ENCODE measurements at regions not wholly inside any gene's neighbourhood (a gene's known extent, or its start where the extent isn't known, plus 50 kb on each side); places are given as distances from the start of the nearest gene placed in this dataset.

- intact Hi-C loops (cut with micrococcal nuclease) = no loop called here
These were observed 820.8 kb upstream of the EDIL3 start for GRCh38 chr5:85205430-85205829.

GRCh38 chr5:85225388-85225787, 840.7 kb upstream of the EDIL3 start:
- H3K9me3 Mint-ChIP-seq = peaks cover 15% of the 10 kb centered on the region
- no peaks in the 10 kb centered on the region for H3K36me3 Mint-ChIP-seq (ENCODE audit: low read depth)
- H3K27ac Mint-ChIP-seq = no peak overlapping the region
- H3K27me3 Mint-ChIP-seq (ENCODE audit: low read depth) = no peaks in the 10 kb centered on the region
- DNase-seq (ENCODE audit: low spot score) = no peak
- no peak overlapping the region for H3K4me3 Mint-ChIP-seq (ENCODE audit: low read depth)
- H3K4me1 Mint-ChIP-seq (ENCODE audit: low read depth) = no peaks in the 10 kb centered on the region
- intact Hi-C loops (cut with micrococcal nuclease) = no loop called here

More at GRCh38 chr5:85205430-85205829, 820.8 kb upstream of the EDIL3 start:
- H3K27me3 Mint-ChIP-seq (ENCODE audit: low read depth) = no peaks in the 10 kb centered on the region
- H3K27ac Mint-ChIP-seq = no peak overlapping the region
- no peak for DNase-seq (ENCODE audit: low spot score)
- H3K4me1 Mint-ChIP-seq (ENCODE audit: low read depth) = no peaks in the 10 kb centered on the region
- no peaks in the 10 kb centered on the region for H3K36me3 Mint-ChIP-seq (ENCODE audit: low read depth)
- no peak overlapping the region for H3K4me3 Mint-ChIP-seq (ENCODE audit: low read depth)
- peaks cover 5% of the 10 kb centered on the region for H3K9me3 Mint-ChIP-seq

- Mint-ChIP-seq H3K36me3 (ENCODE audit: low read depth) (no peaks in the 10 kb centered on the region), H3K4me3 (ENCODE audit: low read depth) (no peak overlapping the region), H3K27me3 (ENCODE audit: low read depth) (no peaks in the 10 kb centered on the region), H3K27ac (no peak overlapping the region), H3K4me1 (ENCODE audit: low read depth) (no peaks in the 10 kb centered on the region), H3K9me3 (peaks cover 26% of the 10 kb centered on the region)
- intact Hi-C loops (cut with micrococcal nuclease) = no loop called here
- no peak for DNase-seq (ENCODE audit: low spot score)
These were observed 864.5 kb upstream of the EDIL3 start for GRCh38 chr5:85249204-85249603.

GRCh38 chr5:85263125-85263524, 878.4 kb upstream of the EDIL3 start:
- H3K27ac Mint-ChIP-seq = no peak overlapping the region
- H3K4me1 Mint-ChIP-seq (ENCODE audit: low read depth) = no peaks in the 10 kb centered on the region
- peaks cover 3% of the 10 kb centered on the region for H3K9me3 Mint-ChIP-seq
- DNase-seq (ENCODE audit: low spot score) = no peak
- H3K27me3 Mint-ChIP-seq (ENCODE audit: low read depth) = no peaks in the 10 kb centered on the region
- no peak overlapping the region for H3K4me3 Mint-ChIP-seq (ENCODE audit: low read depth)
- intact Hi-C loops (cut with micrococcal nuclease) = no loop called here
- H3K36me3 Mint-ChIP-seq (ENCODE audit: low read depth) = no peaks in the 10 kb centered on the region

- no peak for DNase-seq (ENCODE audit: low spot score)
- Mint-ChIP-seq H3K4me1 (ENCODE audit: low read depth) (no peaks in the 10 kb centered on the region), H3K27ac (no peak overlapping the region), H3K36me3 (ENCODE audit: low read depth) (no peaks in the 10 kb centered on the region), H3K9me3 (peaks cover 8% of the 10 kb centered on the region), H3K27me3 (ENCODE audit: low read depth) (no peaks in the 10 kb centered on the region), H3K4me3 (ENCODE audit: low read depth) (no peak overlapping the region)
- intact Hi-C loops (cut with micrococcal nuclease) = no loop called here
These were observed 882.0 kb upstream of the EDIL3 start for GRCh38 chr5:85266692-85267091.

- Mint-ChIP-seq H3K4me3 (ENCODE audit: low read depth) (no peak overlapping the region), H3K27ac (no peak overlapping the region), H3K4me1 (ENCODE audit: low read depth) (no peaks in the 10 kb centered on the region), H3K27me3 (ENCODE audit: low read depth) (no peaks in the 10 kb centered on the region), H3K36me3 (ENCODE audit: low read depth) (no peaks in the 10 kb centered on the region), H3K9me3 (peaks cover 8% of the 10 kb centered on the region)
- intact Hi-C loops (cut with micrococcal nuclease) = no loop called here
- no peak for DNase-seq (ENCODE audit: low spot score)
These were observed 883.5 kb upstream of the EDIL3 start for GRCh38 chr5:85268194-85268593.

- H3K9me3 Mint-ChIP-seq = peaks cover 10% of the 10 kb centered on the region
- H3K4me3 Mint-ChIP-seq (ENCODE audit: low read depth) = no peak overlapping the region
- intact Hi-C loops (cut with micrococcal nuclease) = no loop called here
These were observed 893.5 kb upstream of the EDIL3 start for GRCh38 chr5:85278193-85278592.

GRCh38 chr5:85288914-85289313, 904.2 kb upstream of the EDIL3 start:
- H3K27ac Mint-ChIP-seq = no peak overlapping the region
- no peak overlapping the region for H3K4me3 Mint-ChIP-seq (ENCODE audit: low read depth)
- H3K4me1 Mint-ChIP-seq (ENCODE audit: low read depth) = no peaks in the 10 kb centered on the region
- H3K9me3 Mint-ChIP-seq = peaks cover 13% of the 10 kb centered on the region
- intact Hi-C loops (cut with micrococcal nuclease) = no loop called here
- no peak for DNase-seq (ENCODE audit: low spot score)
- H3K27me3 Mint-ChIP-seq (ENCODE audit: low read depth) = no peaks in the 10 kb centered on the region
- H3K36me3 Mint-ChIP-seq (ENCODE audit: low read depth) = no peaks in the 10 kb centered on the region

More at GRCh38 chr5:85278193-85278592, 893.5 kb upstream of the EDIL3 start:
- Mint-ChIP-seq H3K27ac (no peak overlapping the region), H3K4me1 (ENCODE audit: low read depth) (no peaks in the 10 kb centered on the region), H3K36me3 (ENCODE audit: low read depth) (no peaks in the 10 kb centered on the region), H3K27me3 (ENCODE audit: low read depth) (no peaks in the 10 kb centered on the region)
- DNase-seq (ENCODE audit: low spot score) = no peak

- Mint-ChIP-seq H3K27me3 (ENCODE audit: low read depth) (no peaks in the 10 kb centered on the region), H3K27ac (no peak overlapping the region), H3K4me1 (ENCODE audit: low read depth) (no peaks in the 10 kb centered on the region), H3K4me3 (ENCODE audit: low read depth) (no peak overlapping the region), H3K36me3 (ENCODE audit: low read depth) (no peaks in the 10 kb centered on the region), H3K9me3 (peaks cover 13% of the 10 kb centered on the region)
- no peak for DNase-seq (ENCODE audit: low spot score)
- intact Hi-C loops (cut with micrococcal nuclease) = no loop called here
These were observed 908.6 kb upstream of the EDIL3 start for GRCh38 chr5:85293145-85293785.

- no peaks in the 10 kb centered on the region for H3K27me3 Mint-ChIP-seq (ENCODE audit: low read depth)
- no peak for DNase-seq (ENCODE audit: low spot score)
- H3K27ac Mint-ChIP-seq = no peak overlapping the region
- H3K9me3 Mint-ChIP-seq = peaks cover 5% of the 10 kb centered on the region
- no peaks in the 10 kb centered on the region for H3K4me1 Mint-ChIP-seq (ENCODE audit: low read depth)
- intact Hi-C loops (cut with micrococcal nuclease) = no loop called here
- no peak overlapping the region for H3K4me3 Mint-ChIP-seq (ENCODE audit: low read depth)
- H3K36me3 Mint-ChIP-seq (ENCODE audit: low read depth) = no peaks in the 10 kb centered on the region
These were observed 919.8 kb upstream of the EDIL3 start for GRCh38 chr5:85304524-85304923.

- no peak for DNase-seq (ENCODE audit: low spot score)
- Mint-ChIP-seq H3K4me1 (ENCODE audit: low read depth) (no peaks in the 10 kb centered on the region), H3K27me3 (ENCODE audit: low read depth) (no peaks in the 10 kb centered on the region), H3K36me3 (ENCODE audit: low read depth) (no peaks in the 10 kb centered on the region), H3K27ac (no peak overlapping the region), H3K4me3 (ENCODE audit: low read depth) (no peak overlapping the region), H3K9me3 (peaks cover 5% of the 10 kb centered on the region)
- intact Hi-C loops (cut with micrococcal nuclease) = no loop called here
These were observed 921.1 kb upstream of the EDIL3 start for GRCh38 chr5:85305766-85306165.

- peaks cover 5% of the 10 kb centered on the region for H3K9me3 Mint-ChIP-seq
- DNase-seq (ENCODE audit: low spot score) = no peak
- no peaks in the 10 kb centered on the region for H3K36me3 Mint-ChIP-seq (ENCODE audit: low read depth)
- intact Hi-C loops (cut with micrococcal nuclease) = no loop called here
- H3K27me3 Mint-ChIP-seq (ENCODE audit: low read depth) = no peaks in the 10 kb centered on the region
- H3K4me1 Mint-ChIP-seq (ENCODE audit: low read depth) = no peaks in the 10 kb centered on the region
- no peak overlapping the region for H3K27ac Mint-ChIP-seq
- H3K4me3 Mint-ChIP-seq (ENCODE audit: low read depth) = no peak overlapping the region
These were observed 926.9 kb upstream of the EDIL3 start for GRCh38 chr5:85311536-85311935.

- no peaks in the 10 kb centered on the region for H3K36me3 Mint-ChIP-seq (ENCODE audit: low read depth)
- H3K27me3 Mint-ChIP-seq (ENCODE audit: low read depth) = no peaks in the 10 kb centered on the region
- no peak overlapping the region for H3K4me3 Mint-ChIP-seq (ENCODE audit: low read depth)
- H3K9me3 Mint-ChIP-seq = peaks cover 4% of the 10 kb centered on the region
- DNase-seq (ENCODE audit: low spot score) = no peak
- intact Hi-C loops (cut with micrococcal nuclease) = no loop called here
- no peaks in the 10 kb centered on the region for H3K4me1 Mint-ChIP-seq (ENCODE audit: low read depth)
- H3K27ac Mint-ChIP-seq = no peak overlapping the region
These were observed 935.8 kb upstream of the EDIL3 start for GRCh38 chr5:85320495-85320894.

GRCh38 chr5:85333276-85333675, 948.6 kb upstream of the EDIL3 start:
- no peak for DNase-seq (ENCODE audit: low spot score)
- peaks cover 14% of the 10 kb centered on the region for H3K9me3 Mint-ChIP-seq
- H3K4me3 Mint-ChIP-seq (ENCODE audit: low read depth) = no peak overlapping the region
- no peaks in the 10 kb centered on the region for H3K4me1 Mint-ChIP-seq (ENCODE audit: low read depth)
- intact Hi-C loops (cut with micrococcal nuclease) = no loop called here
- H3K27me3 Mint-ChIP-seq (ENCODE audit: low read depth) = no peaks in the 10 kb centered on the region
- H3K27ac Mint-ChIP-seq = no peak overlapping the region
- H3K36me3 Mint-ChIP-seq (ENCODE audit: low read depth) = no peaks in the 10 kb centered on the region

All from activated T-helper 2 cell treated with anti-CD3 and anti-CD28 coated beads, Interferon-gamma antibody, Interleukin-2, Interleukin-4, amounts not matched to agents 10 μg/mL and 5 μg/mL and 100 μg/mL, durations not matched to agents 14 hours and 24 hours and 36 hours (primary cell).